CD14-positive monocyte (primary cell): ENCODE measurements at regions not wholly inside any gene's neighbourhood (a gene's known extent, or its start where the extent isn't known, plus 50 kb on each side); places are given as distances from the start of the nearest gene placed in this dataset.

Source experiments
- DNase-seq, 3 donors: peaks; one replicate each; pipeline ENCODE4 v3.0.0-alpha.2; 2011 to 2022
- H2AFZ ChIP-seq: 2 replicates; pipeline ENCODE4 v1.6.0; 2012; ENCODE audit warnings: mild to moderate bottlenecking, low read depth, low read length, inconsistent platforms; ENCODE audit not compliant: insufficient read depth, poor library complexity, severe bottlenecking
- H3K27ac ChIP-seq, 2 donors: 1 replicate in 1 of 2; 2 replicates in 1 of 2; pipeline ENCODE4 v1.5.1; 2012 to 2013; ENCODE audit warnings: low read length in 2 of 2, control low read depth in 1 of 2, inconsistent platforms in 1 of 2, low read depth in 1 of 2, mild to moderate bottlenecking in 1 of 2
- H3K27me3 ChIP-seq, 2 donors: one replicate each; pipeline versions ENCODE4 v1.6.0 to v1.6.1; 2011 to 2013; ENCODE audit warnings: low read length in 2 of 2; ENCODE audit not compliant: control insufficient read depth in 2 of 2, insufficient read depth in 2 of 2
- H3K36me3 ChIP-seq, 2 donors: replicated peaks in 1 of 2; 1 replicate in 1 of 2; 2 replicates in 1 of 2; pipeline versions ENCODE4 v1.5.1 to v1.6.1; 2012 to 2013; ENCODE audit warnings: low read length in 2 of 2, control low read depth in 1 of 2, inconsistent platforms in 1 of 2, mild to moderate bottlenecking in 1 of 2; ENCODE audit not compliant: insufficient read depth in 2 of 2, control insufficient read depth in 1 of 2
- H3K4me1 ChIP-seq, 2 donors: 1 replicate in 1 of 2; 2 replicates in 1 of 2; pipeline versions ENCODE4 v1.5.1 to v1.6.1; 2012 to 2013; ENCODE audit warnings: low read length in 2 of 2, control low read depth in 1 of 2, inconsistent platforms in 1 of 2, mild to moderate bottlenecking in 1 of 2, moderate library complexity in 1 of 2; ENCODE audit not compliant: insufficient read depth in 2 of 2, control insufficient read depth in 1 of 2
- H3K4me2 ChIP-seq: replicated peaks from 2 replicates; pipeline ENCODE3; 2012; ENCODE audit warnings: low read length, moderate library complexity, mild to moderate bottlenecking; ENCODE audit not compliant: poor library complexity, severe bottlenecking; ENCODE audit errors: extremely low read depth
- H3K4me3 ChIP-seq, 3 experiments: fragments of 200-600 bp in 1 of 3; sonication (generic) in 1 of 3; replicated peaks in 1 of 3; 1 replicate in 2 of 3; 2 replicates in 1 of 3; pipeline ENCODE4 v1.5.1; 2011 to 2013; ENCODE audit warnings: low read length in 3 of 3, mild to moderate bottlenecking in 3 of 3, control low read depth in 2 of 3, low read depth in 2 of 3, inconsistent platforms in 1 of 3, moderate library complexity in 1 of 3
- H3K79me2 ChIP-seq: 2 replicates; pipeline ENCODE4 v1.6.0; 2012; ENCODE audit warnings: mild to moderate bottlenecking, control low read depth, inconsistent platforms, low read length, moderate library complexity; ENCODE audit not compliant: insufficient read depth
- H3K9ac ChIP-seq: 2 replicates; pipeline ENCODE4 v1.6.0; 2017; ENCODE audit warnings: low read length, mild to moderate bottlenecking; ENCODE audit not compliant: insufficient read depth, poor library complexity, severe bottlenecking
- H3K9me3 ChIP-seq, 2 donors: replicated peaks in 1 of 2; 1 replicate in 1 of 2; 2 replicates in 1 of 2; pipeline versions ENCODE4 v1.5.1 to v1.6.1; 2012 to 2013; ENCODE audit warnings: low read length in 2 of 2, control low read depth in 1 of 2; ENCODE audit not compliant: control insufficient read depth in 1 of 2, insufficient read depth in 1 of 2
- H4K20me1 ChIP-seq: 2 replicates; pipeline ENCODE4 v1.6.0; 2012; ENCODE audit warnings: mild to moderate bottlenecking, low read length, control low read depth, moderate library complexity; ENCODE audit not compliant: insufficient read depth
- H3K27ac Mint-ChIP-seq, 7 donors: one replicate each; pipeline ENCODE4 v1.8.0; 2020; ENCODE audit warnings: mild to moderate bottlenecking in 7 of 7, mixed read lengths in 7 of 7, moderate library complexity in 6 of 7, inconsistent platforms in 2 of 7
- H3K27me3 Mint-ChIP-seq, 3 donors: one replicate each; pipeline ENCODE4 v1.8.0; 2021 to 2022; ENCODE audit warnings: low read depth in 3 of 3, mild to moderate bottlenecking in 3 of 3, mixed read lengths in 3 of 3, moderate library complexity in 3 of 3, inconsistent platforms in 1 of 3
- H3K36me3 Mint-ChIP-seq, 2 donors: one replicate each; pipeline ENCODE4 v1.8.0; 2020; ENCODE audit warnings: mixed read lengths in 2 of 2, inconsistent platforms in 1 of 2, mild to moderate bottlenecking in 1 of 2
- H3K4me1 Mint-ChIP-seq: one replicate; pipeline ENCODE4 v1.8.0; 2020; ENCODE audit warnings: mild to moderate bottlenecking, mixed read lengths
- H3K4me3 Mint-ChIP-seq, 2 donors: one replicate each; pipeline ENCODE4 v1.8.0; 2020; ENCODE audit warnings: mild to moderate bottlenecking in 2 of 2, mixed read lengths in 2 of 2, moderate library complexity in 1 of 2
- H3K9me3 Mint-ChIP-seq, 7 donors: one replicate each; pipeline ENCODE4 v1.8.0; 2020 to 2022; ENCODE audit warnings: mixed read lengths in 7 of 7, mild to moderate bottlenecking in 6 of 7, moderate library complexity in 6 of 7, inconsistent platforms in 2 of 7
- CTCF ChIP-seq: fragments of 200-600 bp; IDR thresholded peaks from one replicate; pipeline ENCODE4 v1.8.0; 2022; ENCODE audit warnings: antibody characterized with exemption, mild to moderate bottlenecking
- WGBS: methylation state at CpG from one replicate; pipeline ENCODE4 v1.1.5; 2013; ENCODE audit warnings: missing lambda C conversion rate; ENCODE audit not compliant: insufficient coverage; 5-methylcytosine and 5-hydroxymethylcytosine counted together
- intact Hi-C, 2 donors: fragments of 100-400 bp; cut with micrococcal nuclease; formaldehyde crosslinking; loops; one replicate each; pipeline versions ENCODE4 v1.15.0 to v1.15.1; 2023

- H3K4me3 ChIP-seq: no peak overlapping the region
- intact Hi-C loops: no loop called here
- H3K4me2 ChIP-seq: no peak overlapping the region
- H3K9me3 Mint-ChIP-seq: peaks cover 0 to 7% (median 2%) of the 10 kb centered on the region in 7 donors
- no peaks in the 10 kb centered on the region for H3K9me3 ChIP-seq
- no peaks in the 10 kb centered on the region for H3K27me3 Mint-ChIP-seq
- no peak overlapping the region for H3K27ac Mint-ChIP-seq
- DNase-seq: no peak
- no peak overlapping the region for H3K27ac ChIP-seq
- H4K20me1 ChIP-seq: no peaks in the 10 kb centered on the region
- no peak overlapping the region for H2AFZ ChIP-seq
- no CpG with 5 or more reads among the region's 2 CpGs for WGBS
- H3K4me1 Mint-ChIP-seq: no peaks in the 10 kb centered on the region
- no peaks in the 10 kb centered on the region for H3K79me2 ChIP-seq
- no peaks in the 10 kb centered on the region for H3K27me3 ChIP-seq
- H3K36me3 Mint-ChIP-seq: no peaks in the 10 kb centered on the region
- H3K4me3 Mint-ChIP-seq: no peak overlapping the region
- no peaks in the 10 kb centered on the region for H3K4me1 ChIP-seq
- no peak overlapping the region for H3K9ac ChIP-seq
- no peak for TF ChIP-seq CTCF
- H3K36me3 ChIP-seq: no peaks in the 10 kb centered on the region
These were observed 384.2 kb upstream of the ZNF608 start for GRCh38 chr5:125130591-125130990.

GRCh38 chr5:125134216-125135081 is 388.0 kb upstream of the ZNF608 start:
- no peaks in the 10 kb centered on the region for H3K36me3 ChIP-seq
- WGBS: 100% methylated on average over 1 of the region's 3 CpGs
- H3K4me1 ChIP-seq: no peaks in the 10 kb centered on the region
- H3K4me1 Mint-ChIP-seq: no peaks in the 10 kb centered on the region
- H3K9me3 Mint-ChIP-seq: peaks cover 0 to 5% (median 3%) of the 10 kb centered on the region in 7 donors
- no peak for DNase-seq
- peaks cover 0 to 5% of the 10 kb centered on the region in 2 donors for H3K9me3 ChIP-seq
- no peaks in the 10 kb centered on the region for H3K36me3 Mint-ChIP-seq
- no peaks in the 10 kb centered on the region for H4K20me1 ChIP-seq
- peaks cover 0 to 3% (median 0%) of the 10 kb centered on the region in 3 donors for H3K27me3 Mint-ChIP-seq
- H3K4me2 ChIP-seq: no peak overlapping the region
- H3K27me3 ChIP-seq: no peaks in the 10 kb centered on the region
- H3K9ac ChIP-seq: no peak overlapping the region
- H3K27ac ChIP-seq: no peak overlapping the region
- no peak for TF ChIP-seq CTCF
- no peak overlapping the region for H3K4me3 Mint-ChIP-seq
- H3K4me3 ChIP-seq: no peak overlapping the region
- intact Hi-C loops: no loop called here
- no peak overlapping the region for H3K27ac Mint-ChIP-seq
- H3K79me2 ChIP-seq: no peaks in the 10 kb centered on the region
- H2AFZ ChIP-seq: no peak overlapping the region
